ENCODE measurements at regions not wholly inside any gene's neighbourhood (a gene's known extent, or its start where the extent isn't known, plus 50 kb on each side); places are given as distances from the start of the nearest gene placed in this dataset.
"Not testable (repeated sequence)": the region's sequence is repeated elsewhere in the genome, so short reads cannot be mapped to it uniquely, and the experiment has no call there.

DNA sequence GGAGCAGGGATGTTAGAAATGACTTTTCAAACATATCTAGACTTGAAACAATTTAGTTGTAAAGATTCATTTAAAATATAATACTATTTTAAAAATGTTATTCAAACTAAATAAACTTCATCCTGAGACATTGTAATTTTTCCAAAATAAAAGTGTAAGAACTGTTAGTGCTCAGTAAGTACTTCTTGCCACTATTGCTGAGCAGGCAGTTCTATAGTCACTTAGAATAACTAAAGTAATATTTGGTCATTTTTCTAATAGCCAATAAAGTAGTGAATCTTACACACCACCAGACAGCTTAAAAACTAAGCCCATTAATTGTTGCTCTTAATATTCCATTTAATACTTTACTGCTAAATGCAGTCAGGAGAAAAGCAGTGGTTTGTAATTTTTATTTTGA, 1120.0 kb upstream of the CDH10 start:
- no peak for DNase-seq

DNA sequence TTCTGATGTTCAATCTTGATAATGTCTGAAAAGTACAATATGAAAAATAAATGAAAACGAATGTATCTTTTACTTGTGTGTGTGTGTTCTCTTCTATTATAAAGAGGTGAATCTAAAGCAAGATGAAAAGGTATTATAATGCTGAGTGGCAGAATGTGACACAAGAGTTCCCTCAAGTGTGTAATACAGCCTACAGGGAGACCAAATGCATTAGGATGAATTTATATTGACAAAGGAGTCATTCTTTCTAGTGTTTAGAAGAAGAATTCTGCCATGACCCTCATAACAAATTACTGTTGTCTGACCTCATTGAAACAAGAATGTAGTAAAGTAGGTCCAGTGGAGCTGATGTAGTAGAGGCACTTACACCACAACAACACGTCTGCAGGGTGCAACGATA, 1119.0 kb upstream of the CDH10 start:
- DNase-seq, result no peak

- DNase-seq, result no peak
Measured at GRCh38 chr5:25754895-25755294, 1110.1 kb upstream of the CDH10 start.

DNA sequence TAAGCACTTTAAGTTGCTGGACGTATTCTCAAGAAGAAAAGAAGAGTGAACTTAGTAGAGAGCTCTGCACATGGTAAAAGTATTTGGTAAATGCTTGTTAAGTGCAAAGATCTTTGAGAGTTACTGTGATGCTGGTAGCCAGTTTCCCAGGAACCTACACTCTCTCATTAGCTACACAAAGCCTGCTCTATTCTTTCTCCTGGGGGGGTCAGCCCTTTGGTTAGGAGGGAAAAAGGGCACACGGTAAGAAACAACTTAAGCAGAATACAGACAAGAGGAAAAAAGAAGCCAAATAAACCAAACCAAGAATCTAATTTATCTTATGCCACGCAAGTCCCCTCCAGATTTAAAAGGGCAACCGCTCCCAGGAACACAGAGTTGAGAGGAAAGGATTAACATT, 1100.1 kb upstream of the CDH10 start:
- no peak for DNase-seq

GRCh38 chr5:25716680-25717079, 1071.9 kb upstream of the CDH10 start:
- no peak for DNase-seq

DNA sequence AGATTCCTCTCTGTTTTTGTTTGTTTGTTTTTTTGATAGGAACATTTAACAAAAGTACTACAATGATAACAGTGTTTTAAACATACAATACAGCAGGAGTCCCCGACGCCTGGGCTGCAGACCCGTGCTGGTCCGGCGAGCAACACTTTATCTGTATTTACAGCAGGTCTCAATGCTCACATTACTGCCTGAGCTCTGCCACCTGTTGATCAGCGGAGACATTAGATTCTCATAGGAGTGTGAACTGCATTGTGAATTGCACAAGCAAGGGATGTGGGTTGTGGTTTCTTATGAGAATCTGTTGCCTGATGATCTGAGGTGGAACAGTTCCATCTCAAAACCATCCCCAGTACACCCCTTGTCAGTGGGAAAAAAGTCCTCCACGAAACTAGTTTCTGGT, 1068.5 kb upstream of the CDH10 start:
- DNase-seq, result no peak

DNA sequence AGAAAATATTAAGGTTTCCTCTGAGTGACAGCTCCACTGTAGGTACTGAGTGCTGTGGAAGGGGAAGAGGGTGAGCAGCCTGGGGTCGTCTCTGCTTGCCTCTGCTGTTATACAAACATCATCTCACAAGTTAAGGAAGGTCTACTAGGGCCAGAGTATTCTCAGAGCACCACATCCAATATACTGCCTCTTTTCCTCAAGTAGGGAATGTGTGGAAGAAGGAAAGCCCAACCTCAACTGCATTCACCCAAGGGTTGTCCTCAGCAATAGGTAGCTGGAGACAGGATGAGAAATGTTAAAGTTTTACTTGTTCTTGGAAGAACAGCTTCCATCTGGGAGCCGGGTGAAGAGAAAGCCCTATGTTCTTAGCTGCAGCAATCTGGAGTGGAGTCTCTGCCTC, 1062.3 kb upstream of the CDH10 start:
- no peak for DNase-seq

GRCh38 chr5:25701936-25702335, 1057.2 kb upstream of the CDH10 start:
- no peak for DNase-seq

- DNase-seq, result no peak
Measured at GRCh38 chr5:25694801-25695200, 1050.0 kb upstream of the CDH10 start.

DNA sequence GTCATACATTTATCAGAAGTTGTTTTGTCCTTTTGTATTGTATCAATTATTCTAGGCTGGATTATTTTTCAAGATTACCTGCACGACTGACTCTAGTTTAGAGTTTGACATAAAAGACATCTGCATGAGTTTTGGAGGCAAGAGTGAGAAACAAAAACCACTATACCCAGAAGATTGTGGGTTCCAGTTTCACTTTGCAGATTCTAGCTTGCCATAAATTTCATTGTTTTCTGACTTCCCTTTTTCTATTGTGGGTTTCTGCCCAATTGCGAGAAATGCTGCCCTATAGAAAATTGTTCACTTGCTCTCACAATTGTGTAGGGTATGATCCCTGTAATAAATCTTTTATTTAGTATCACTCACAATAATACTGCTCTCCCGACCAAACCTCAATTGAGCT, 1043.4 kb upstream of the CDH10 start:
- no peak for DNase-seq

DNA sequence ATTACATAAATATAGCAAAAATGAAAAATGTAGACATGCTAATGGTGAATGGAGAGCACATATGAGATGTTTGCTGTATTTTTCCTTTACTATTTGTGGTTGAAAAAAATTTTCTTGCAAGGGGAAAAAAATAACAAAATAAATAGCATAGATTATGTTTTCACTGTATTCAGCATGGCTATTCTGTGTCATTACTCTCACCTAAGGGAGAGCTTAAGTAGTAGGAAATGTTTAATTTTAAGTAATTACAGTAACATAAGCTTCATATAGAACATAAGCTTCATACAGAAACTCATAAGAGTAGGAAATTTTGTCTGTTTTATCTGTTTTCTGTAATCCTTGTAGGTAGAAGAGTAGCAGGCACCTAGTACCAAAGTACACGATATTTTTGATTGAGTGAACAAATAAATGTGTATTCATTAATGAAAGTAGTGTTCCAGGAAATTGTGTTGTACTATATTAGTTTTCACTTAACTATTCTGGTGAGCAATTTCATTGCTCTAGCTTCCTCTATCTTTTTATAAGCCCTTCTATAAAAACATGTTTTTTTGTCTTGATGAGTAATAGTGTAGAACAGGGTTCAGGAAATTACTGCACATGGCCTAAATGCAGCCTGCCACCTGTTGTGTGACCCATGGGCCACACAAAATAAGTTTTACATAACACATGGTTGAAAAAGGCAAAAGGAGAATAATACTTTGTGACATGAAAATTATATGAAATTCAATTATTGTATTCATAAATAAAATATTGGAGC, 1025.0 kb upstream of the CDH10 start:
- no peak for DNase-seq

DNA sequence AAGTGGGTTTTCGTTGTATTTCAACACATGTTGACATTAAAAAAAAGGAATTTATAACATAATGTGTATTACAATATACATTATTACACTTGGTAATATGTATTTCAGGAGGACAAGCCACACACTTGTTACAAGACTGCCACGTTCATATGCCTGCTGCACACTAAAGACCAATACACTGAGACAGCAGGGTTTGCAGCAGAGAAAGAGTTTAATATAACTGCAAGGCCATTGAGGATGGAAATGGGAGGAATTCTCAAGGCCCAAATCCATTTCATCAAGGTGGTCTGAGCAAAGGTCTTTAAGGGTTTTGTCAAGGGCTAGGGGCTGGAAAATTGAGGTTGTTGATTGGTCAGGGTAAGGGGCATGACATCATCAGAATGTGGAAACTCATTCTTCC, 1017.8 kb upstream of the CDH10 start:
- DNase-seq, result no peak

- DNase-seq, result not testable (repeated sequence)
Measured at GRCh38 chr5:25650316-25650715, 1005.5 kb upstream of the CDH10 start.

DNA sequence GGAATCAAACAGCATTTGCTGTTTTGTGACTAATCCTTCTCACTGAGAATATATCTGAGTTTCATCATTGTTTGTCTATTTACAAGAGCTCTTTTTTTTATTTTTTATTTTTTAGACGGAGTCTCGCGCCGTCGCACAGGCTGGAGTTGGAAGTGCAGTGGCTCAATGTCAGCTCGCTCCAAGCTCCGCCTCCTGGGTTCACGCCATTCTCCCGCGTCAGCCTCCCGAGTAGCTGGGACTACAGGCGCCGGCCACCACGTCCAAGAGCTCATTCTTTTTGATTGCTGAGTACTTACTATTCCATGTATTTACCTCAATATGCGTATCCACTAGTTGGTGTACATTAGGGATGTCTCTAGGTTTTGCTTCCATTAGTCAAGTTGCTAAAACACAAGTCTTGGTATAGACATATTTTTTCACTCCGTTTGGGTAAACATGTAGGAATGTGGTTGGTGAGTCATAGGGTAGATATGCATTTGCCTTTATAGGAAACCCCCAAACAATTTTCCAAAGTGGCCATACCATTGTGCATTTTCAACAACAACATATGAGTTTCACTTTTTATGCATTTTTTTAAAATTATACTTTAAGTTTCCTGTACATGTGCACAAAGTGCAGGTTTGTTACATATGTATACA, 1005.0 kb upstream of the CDH10 start:
- no peak for DNase-seq

DNA sequence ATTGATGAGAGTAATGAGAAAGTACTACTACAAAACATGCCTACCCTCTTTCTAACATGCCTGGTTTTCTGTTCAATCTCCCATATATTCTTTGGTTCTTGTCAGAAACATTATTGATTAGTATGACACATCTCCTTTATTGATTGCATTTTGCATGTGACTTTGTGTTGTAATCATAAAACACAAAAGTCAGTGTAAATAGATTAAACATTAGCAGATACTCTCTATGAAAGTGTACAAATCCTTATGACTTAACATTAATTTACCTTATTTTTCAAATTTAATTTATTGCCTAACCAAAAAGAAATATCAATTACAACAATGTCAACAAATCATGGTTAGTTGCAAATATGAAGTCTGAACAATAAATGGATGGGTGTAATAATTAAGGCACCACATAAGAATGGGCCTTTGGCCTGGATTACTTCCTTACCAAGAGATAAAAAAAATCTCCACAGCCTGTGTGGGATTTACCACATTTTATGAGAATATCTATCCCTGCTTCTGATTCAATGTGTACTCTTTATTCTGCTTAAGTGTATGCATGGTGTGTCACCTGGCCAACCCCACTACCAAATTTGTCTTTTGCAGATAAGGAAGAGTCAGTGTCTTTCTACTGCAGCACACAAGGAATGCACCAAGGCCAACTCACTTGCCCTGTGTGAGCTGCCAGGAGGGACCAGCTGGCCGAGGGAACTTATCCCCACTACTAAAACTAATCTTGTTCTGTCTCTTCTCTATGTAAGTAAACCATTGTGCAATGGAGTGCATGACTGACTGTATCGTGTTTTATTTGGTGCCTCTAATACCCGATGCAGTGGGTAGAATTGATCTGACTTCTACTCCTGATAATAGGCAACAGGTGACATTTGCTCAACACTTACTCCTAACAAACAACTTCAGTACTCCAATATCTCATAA, 1001.9 kb upstream of the CDH10 start:
- no peak for DNase-seq

- DNase-seq, result no peak
Measured at GRCh38 chr5:25641124-25641523, 996.3 kb upstream of the CDH10 start.

GRCh38 chr5:25619273-25619672, 974.5 kb upstream of the CDH10 start:
- DNase-seq, result no peak

- no peak for DNase-seq
Measured at GRCh38 chr5:25618821-25619220, 974.0 kb upstream of the CDH10 start.

GRCh38 chr5:25614466-25614865, 969.7 kb upstream of the CDH10 start:
- no peak for DNase-seq

DNA sequence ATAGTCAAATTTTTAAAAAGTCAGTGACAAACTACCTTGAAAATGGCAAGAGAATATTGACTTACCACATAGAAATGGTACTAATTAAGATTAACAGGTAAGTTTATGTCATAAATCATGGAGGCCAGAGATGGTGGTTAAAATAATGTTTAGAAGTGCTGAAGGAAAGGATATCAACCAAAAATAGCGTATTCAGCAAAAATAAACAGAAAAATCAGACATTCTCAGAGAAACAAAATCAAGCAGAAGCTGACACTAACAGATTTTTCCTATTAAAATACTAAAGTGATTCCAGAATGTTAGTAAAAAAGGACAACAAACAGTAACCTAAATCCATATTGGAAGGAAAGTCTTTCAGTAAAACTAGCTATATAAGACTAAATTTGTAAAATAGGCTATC, 959.9 kb upstream of the CDH10 start:
- DNase-seq, result no peak

GRCh38 chr5:25579111-25579510, 934.3 kb upstream of the CDH10 start:
- DNase-seq, result no peak

DNA sequence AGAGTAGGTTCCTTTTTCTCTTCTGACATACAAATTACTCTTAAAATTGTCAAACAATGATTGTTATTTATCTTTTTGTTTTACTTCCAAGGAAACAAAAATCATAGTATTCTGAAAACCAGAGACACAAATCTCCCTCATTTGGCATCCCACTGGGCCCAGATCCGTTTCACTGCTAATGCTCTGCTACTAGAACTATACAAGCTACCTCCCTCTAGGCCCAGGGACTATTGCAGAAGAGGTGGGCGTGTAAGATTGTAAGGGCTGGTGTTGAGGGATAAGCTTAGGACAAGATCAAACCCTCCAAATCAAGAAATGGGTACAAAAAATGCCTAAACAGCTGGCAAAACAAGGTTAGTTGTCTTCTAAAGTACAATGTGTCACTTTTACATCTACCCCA, 928.9 kb upstream of the CDH10 start:
- no peak for DNase-seq

- DNase-seq, result no peak
Measured at GRCh38 chr5:25570067-25570583, 925.3 kb upstream of the CDH10 start.

Measured in inflammatory macrophage treated with lipopolysaccharide for 1 hour (primary cell).